OCI-LY7 (cell line): ENCODE measurements at regions not wholly inside any gene's neighbourhood (a gene's known extent, or its start where the extent isn't known, plus 50 kb on each side); places are given as distances from the start of the nearest gene placed in this dataset.

Experiments
- BruUV-seq: library from RNA; stranded (reverse); fragments of 400-500 nt; replicated peaks from 2 replicates; lab custom pipeline; 2021; lab: Mats Ljungman, UMichigan
- CTCF ChIA-PET: fragments of 300-600 bp; sonication (Branson Sonifier 250); formaldehyde crosslinking; loops from one replicate; lab custom pipeline; 2022; ENCODE audit warnings: antibody characterized with exemption; ENCODE audit not compliant: unreplicated experiment; lab: Charles Lee
- POLR2A ChIA-PET: fragments of 300-600 bp; sonication (Branson Sonifier 250); formaldehyde crosslinking; loops from one replicate; lab custom pipeline; 2022; ENCODE audit warnings: antibody characterized with exemption; lab: Charles Lee
- DNase-seq: peaks from one replicate; pipeline ENCODE4 v3.0.0-alpha.2; 2015; ENCODE audit warnings: low spot score
- H2AFZ ChIP-seq: fragments of 200-600 bp; sonication (generic), shearing (Covaris generic); 2 replicates; pipeline ENCODE4 v1.6.1; 2014; ENCODE audit warnings: mild to moderate bottlenecking, antibody characterized with exemption, low read length, moderate library complexity
- H3K27ac ChIP-seq: fragments of 200-600 bp; sonication (generic); 2 replicates; pipeline ENCODE4 v1.5.1; 2014; ENCODE audit warnings: mixed run types, low read depth, mild to moderate bottlenecking, moderate library complexity, low read length, inconsistent platforms; ENCODE audit not compliant: poor library complexity, severe bottlenecking
- H3K36me3 ChIP-seq: fragments of 200-600 bp; sonication (generic); 2 replicates; pipeline ENCODE4 v1.6.1; 2014; ENCODE audit warnings: mild to moderate bottlenecking, antibody characterized with exemption, low read length, moderate library complexity, mixed read lengths; ENCODE audit not compliant: insufficient read depth
- H3K4me1 ChIP-seq: fragments of 200-600 bp; sonication (generic); 2 replicates; pipeline ENCODE4 v1.5.1; 2014; ENCODE audit warnings: mild to moderate bottlenecking, low read length; ENCODE audit not compliant: insufficient read depth, poor library complexity, severe bottlenecking
- H3K4me2 ChIP-seq: fragments of 200-600 bp; sonication (generic); 2 replicates; pipeline ENCODE4 v1.6.1; 2014; ENCODE audit warnings: mild to moderate bottlenecking, low read length
- H3K4me3 ChIP-seq: fragments of 200-600 bp; sonication (generic); 2 replicates; pipeline ENCODE4 v1.5.1; 2014; ENCODE audit warnings: mild to moderate bottlenecking, low read depth, low read length; ENCODE audit not compliant: poor library complexity, severe bottlenecking
- H3K79me2 ChIP-seq: fragments of 200-600 bp; sonication (generic); 2 replicates; pipeline ENCODE4 v1.6.1; 2016; ENCODE audit warnings: low read depth, mild to moderate bottlenecking, low read length, moderate library complexity, mixed read lengths; ENCODE audit not compliant: insufficient read depth
- H3K9me2 ChIP-seq: fragments of 200-600 bp; sonication (generic); 2 replicates; pipeline ENCODE4 v1.6.1; 2016; ENCODE audit warnings: mild to moderate bottlenecking, low read length, mixed read lengths; ENCODE audit not compliant: insufficient read depth
- H3K9me3 ChIP-seq: fragments of 200-600 bp; sonication (generic); 2 replicates; pipeline ENCODE4 v1.6.1; 2014; ENCODE audit warnings: mild to moderate bottlenecking, mixed run types, low read length, mixed read lengths
- H4K20me1 ChIP-seq: fragments of 200-600 bp; sonication (generic); 2 replicates; pipeline ENCODE4 v1.6.1; 2014; ENCODE audit warnings: mild to moderate bottlenecking, antibody characterized with exemption, low read length, moderate library complexity, mixed read lengths; ENCODE audit not compliant: insufficient read depth
- CTCF ChIP-seq: fragments of 200-600 bp; sonication (generic); conservative IDR thresholded peaks from 2 replicates; pipeline ENCODE4 v1.5.1; 2014; ENCODE audit warnings: mild to moderate bottlenecking, antibody characterized with exemption, low read length, moderate library complexity, mixed read lengths
- EZH2phosphoT487 ChIP-seq: fragments of 200-600 bp; sonication (generic); IDR thresholded peaks from 2 replicates; pipeline ENCODE4 v1.6.1; 2018; ENCODE audit warnings: low read depth, borderline replicate concordance, mild to moderate bottlenecking, mixed run types, antibody characterized with exemption, low read length, moderate library complexity, mixed read lengths
- intact Hi-C: fragments of 100-400 bp; cut with micrococcal nuclease; formaldehyde crosslinking; loops from one replicate; pipeline ENCODE4 v1.10.0; 2022; ENCODE audit not compliant: unreplicated experiment

- intact Hi-C loops, result no loop called here
- Histone ChIP-seq H3K36me3 (no peaks in the 10 kb centered on the region), H4K20me1 (no peaks in the 10 kb centered on the region), H3K27ac (no peak overlapping the region), H3K4me2 (no peak overlapping the region), H3K79me2 (no peaks in the 10 kb centered on the region), H3K4me3 (no peak overlapping the region), H2AFZ (no peak overlapping the region), H3K4me1 (no peaks in the 10 kb centered on the region), H3K9me3 (no peaks in the 10 kb centered on the region), H3K9me2 (no peaks in the 10 kb centered on the region)
- no peak for DNase-seq
- POLR2A ChIA-PET, result interaction anchor here (0.6 kb wide), 2 partner anchors 26 to 99 kb away, joined by 4 read pairs; no protein-coding TSS in a partner anchor
- CTCF ChIA-PET, result no interaction called here
- BruUV-seq, result no TSS peak
- TF ChIP-seq CTCF (no peak), EZH2phosphoT487 (no peak)
Measured at GRCh38 chr5:68154119-68154857, 61.3 kb upstream of the PIK3R1 start.

GRCh38 chr5:68151812-68152211 is 63.7 kb upstream of the PIK3R1 start:
- TF ChIP-seq CTCF (no peak), EZH2phosphoT487 (no peak)
- H3K36me3 ChIP-seq, result no peaks in the 10 kb centered on the region
- H3K9me2 ChIP-seq, result no peaks in the 10 kb centered on the region
- no peak overlapping the region for H3K27ac ChIP-seq
- ChIA-PET POLR2A (no interaction called here), CTCF (no interaction called here)
- DNase-seq, result no peak
- no peak overlapping the region for H3K4me3 ChIP-seq
- H3K9me3 ChIP-seq, result no peaks in the 10 kb centered on the region
- intact Hi-C loops, result no loop called here
- BruUV-seq, result no TSS peak
- no peaks in the 10 kb centered on the region for H3K4me1 ChIP-seq
- H2AFZ ChIP-seq, result no peak overlapping the region
- no peak overlapping the region for H3K4me2 ChIP-seq
- no peaks in the 10 kb centered on the region for H3K79me2 ChIP-seq
- H4K20me1 ChIP-seq, result no peaks in the 10 kb centered on the region

GRCh38 chr5:68149189-68149588 is 66.4 kb upstream of the PIK3R1 start:
- H3K9me3 ChIP-seq, result no peaks in the 10 kb centered on the region
- CTCF ChIA-PET, result interaction anchor here (0.6 kb wide), 1 partner anchor 50 kb away, joined by 3 read pairs; no protein-coding TSS in a partner anchor
- no peak overlapping the region for H2AFZ ChIP-seq
- TF ChIP-seq EZH2phosphoT487 (no peak), CTCF (no peak)
- BruUV-seq, result no TSS peak
- no peaks in the 10 kb centered on the region for H3K36me3 ChIP-seq
- no peak for DNase-seq
- H3K79me2 ChIP-seq, result no peaks in the 10 kb centered on the region
- H3K4me2 ChIP-seq, result no peak overlapping the region
- H3K9me2 ChIP-seq, result no peaks in the 10 kb centered on the region
- intact Hi-C loops, result no loop called here
- H3K4me3 ChIP-seq, result no peak overlapping the region
- no peaks in the 10 kb centered on the region for H3K4me1 ChIP-seq
- no peaks in the 10 kb centered on the region for H4K20me1 ChIP-seq
- H3K27ac ChIP-seq, result no peak overlapping the region
- POLR2A ChIA-PET, result no interaction called here
